ENCODE measurements at regions not wholly inside any gene's neighbourhood (a gene's known extent, or its start where the extent isn't known, plus 50 kb on each side); places are given as distances from the start of the nearest gene placed in this dataset.
"Not testable (repeated sequence)": the region's sequence is repeated elsewhere in the genome, so short reads cannot be mapped to it uniquely, and the experiment has no call there.

GRCh38 chr16:51981725-51982124 lies 565.2 kb downstream of the TOX3 start:
- ChIA-PET CTCF (ENCODE audit: unreplicated experiment) (no interaction called here), POLR2A (no interaction called here)
- H4K20me1 ChIP-seq (ENCODE audit: insufficient read depth, low read length) = no peaks in the 10 kb centered on the region
- intact Hi-C loops (cut with micrococcal nuclease; ENCODE audit: unreplicated experiment) = loop anchor here (5.0 kb wide), 1 partner anchor 164 kb away; no protein-coding TSS in a partner anchor
- no peak for DNase-seq (ENCODE audit: low spot score)
- no peaks in the 10 kb centered on the region for H3K36me3 ChIP-seq (ENCODE audit: insufficient read depth, low read length)
- H3K4me1 ChIP-seq (ENCODE audit: insufficient read depth, low read length, poor library complexity, severe bottlenecking) = no peaks in the 10 kb centered on the region
- H3K27ac ChIP-seq (ENCODE audit: low read depth, low read length, poor library complexity, severe bottlenecking) = no peak overlapping the region
- no peaks in the 10 kb centered on the region for H3K9me2 ChIP-seq (ENCODE audit: insufficient read depth, low read length)
- H3K79me2 ChIP-seq (ENCODE audit: insufficient read depth, low read depth, low read length) = no peaks in the 10 kb centered on the region
- H3K9me3 ChIP-seq (ENCODE audit: low read length) = no peaks in the 10 kb centered on the region
- H3K4me2 ChIP-seq (ENCODE audit: low read length) = no peak overlapping the region
- BruUV-seq (replicated peaks) = no TSS peak
- no peak overlapping the region for H2AFZ ChIP-seq (ENCODE audit: low read length)
- TF ChIP-seq EZH2phosphoT487 (IDR thresholded peaks at IDR 0.05; ENCODE audit: borderline replicate concordance, low read depth, low read length) = no peak
- no peak for TF ChIP-seq CTCF (conservative IDR thresholded peaks at IDR 0.05; ENCODE audit: low read length)
- no peak overlapping the region for H3K4me3 ChIP-seq (ENCODE audit: low read depth, low read length, poor library complexity, severe bottlenecking)

- DNase-seq (ENCODE audit: low spot score); H3K79me2 ChIP-seq (ENCODE audit: insufficient read depth, low read depth, low read length); H3K4me2 ChIP-seq (ENCODE audit: low read length); H3K27ac ChIP-seq (ENCODE audit: low read depth, low read length, poor library complexity, severe bottlenecking); H3K4me3 ChIP-seq (ENCODE audit: low read depth, low read length, poor library complexity, severe bottlenecking); POLR2A ChIA-PET; intact Hi-C loops (cut with micrococcal nuclease; ENCODE audit: unreplicated experiment); H3K9me2 ChIP-seq (ENCODE audit: insufficient read depth, low read length); H3K4me1 ChIP-seq (ENCODE audit: insufficient read depth, low read length, poor library complexity, severe bottlenecking); BruUV-seq (replicated peaks); CTCF ChIA-PET (ENCODE audit: unreplicated experiment); H3K36me3 ChIP-seq (ENCODE audit: insufficient read depth, low read length); H2AFZ ChIP-seq (ENCODE audit: low read length); H4K20me1 ChIP-seq (ENCODE audit: insufficient read depth, low read length); H3K9me3 ChIP-seq (ENCODE audit: low read length): not testable (repeated sequence)
Measured at GRCh38 chr16:51977506-51977905, 569.4 kb downstream of the TOX3 start.

- no TSS peak for BruUV-seq (replicated peaks)
- no peaks in the 10 kb centered on the region for H3K9me2 ChIP-seq (ENCODE audit: insufficient read depth, low read length)
- H3K36me3 ChIP-seq (ENCODE audit: insufficient read depth, low read length) = no peaks in the 10 kb centered on the region
- H4K20me1 ChIP-seq (ENCODE audit: insufficient read depth, low read length) = no peaks in the 10 kb centered on the region
- intact Hi-C loops (cut with micrococcal nuclease; ENCODE audit: unreplicated experiment) = no loop called here
- no peaks in the 10 kb centered on the region for H3K9me3 ChIP-seq (ENCODE audit: low read length)
- H3K4me3 ChIP-seq (ENCODE audit: low read depth, low read length, poor library complexity, severe bottlenecking) = no peak overlapping the region
- no peaks in the 10 kb centered on the region for H3K4me1 ChIP-seq (ENCODE audit: insufficient read depth, low read length, poor library complexity, severe bottlenecking)
- no peak overlapping the region for H3K27ac ChIP-seq (ENCODE audit: low read depth, low read length, poor library complexity, severe bottlenecking)
- DNase-seq (ENCODE audit: low spot score) = peak; percentile 1
- no peak overlapping the region for H2AFZ ChIP-seq (ENCODE audit: low read length)
- H3K4me2 ChIP-seq (ENCODE audit: low read length) = no peak overlapping the region
- no peak for TF ChIP-seq EZH2phosphoT487 (IDR thresholded peaks at IDR 0.05; ENCODE audit: borderline replicate concordance, low read depth, low read length)
- TF ChIP-seq CTCF (conservative IDR thresholded peaks at IDR 0.05; ENCODE audit: low read length) = peak; percentile 60
- ChIA-PET CTCF (ENCODE audit: unreplicated experiment) (interaction anchor here (1.1 kb wide), 1 partner anchor 18 kb away, joined by 3 read pairs; no protein-coding TSS in a partner anchor), POLR2A (interaction anchor here (0.6 kb wide), 1 partner anchor 142 kb away, joined by 4 read pairs; no protein-coding TSS in a partner anchor)
- H3K79me2 ChIP-seq (ENCODE audit: insufficient read depth, low read depth, low read length) = no peaks in the 10 kb centered on the region
Measured at GRCh38 chr16:51971184-51971583, 575.8 kb downstream of the TOX3 start.

Data from OCI-LY7 (cell line).